GM06990 (cell line): ENCODE measurements at regions not wholly inside any gene's neighbourhood (a gene's known extent, or its start where the extent isn't known, plus 50 kb on each side); places are given as distances from the start of the nearest gene placed in this dataset.
A peak's percentile ranks its signal among the peaks of the same experiment; 100 is the strongest.
"Not testable (repeated sequence)": the region's sequence is repeated elsewhere in the genome, so short reads cannot be mapped to it uniquely, and the experiment has no call there.

Source experiments
- DNase-seq: peaks from one replicate; pipeline ENCODE4 v3.0.0-alpha.2; 2011; ENCODE audit not compliant: insufficient read length; ENCODE audit errors: extremely low read depth
- H3K27me3 ChIP-seq: replicated peaks from 2 replicates; pipeline ENCODE4 v1.6.0; 2011; ENCODE audit warnings: low read length; ENCODE audit not compliant: control insufficient read depth, insufficient read depth
- H3K36me3 ChIP-seq: 2 replicates; pipeline ENCODE4 v1.5.1; 2011; ENCODE audit warnings: low read length; ENCODE audit not compliant: control insufficient read depth, insufficient read depth
- H3K4me3 ChIP-seq: replicated peaks from 2 replicates; pipeline ENCODE4 v1.5.1; 2011; ENCODE audit warnings: low read depth, mild to moderate bottlenecking, control low read depth, low read length
- TF ChIP-seq, protein P1 (sequence below): IDR thresholded peaks from 2 replicates; pipeline ENCODE4 v1.5.1; 2011; ENCODE audit warnings: low read length, control low read depth, mild to moderate bottlenecking, inconsistent platforms; ENCODE audit not compliant: insufficient read depth, poor library complexity, severe bottlenecking

DNA sequence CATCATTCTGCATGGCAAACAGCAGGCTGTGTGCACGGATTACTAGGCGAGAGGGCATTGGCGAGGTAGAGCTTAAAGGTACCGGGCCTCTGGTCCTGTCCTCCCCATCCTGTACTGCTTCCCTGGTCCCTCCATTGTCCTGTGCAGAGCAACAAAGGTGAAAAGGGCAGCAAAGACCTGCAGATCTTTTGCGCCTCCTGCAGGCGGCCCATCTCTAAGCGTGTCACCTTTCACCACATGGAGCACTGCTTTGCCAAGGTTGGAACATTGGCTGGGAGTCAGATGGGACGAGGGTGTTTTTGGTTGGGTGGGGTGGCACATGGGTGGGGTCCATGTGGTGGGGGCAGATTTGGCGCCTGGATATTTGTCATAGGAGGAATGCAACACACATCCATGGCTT lies 64.7 kb upstream of the UXT start:
- no peak for DNase-seq
- no peaks in the 10 kb centered on the region for H3K36me3 ChIP-seq
- no peaks in the 10 kb centered on the region for H3K27me3 ChIP-seq
- TF ChIP-seq, protein P1, sequence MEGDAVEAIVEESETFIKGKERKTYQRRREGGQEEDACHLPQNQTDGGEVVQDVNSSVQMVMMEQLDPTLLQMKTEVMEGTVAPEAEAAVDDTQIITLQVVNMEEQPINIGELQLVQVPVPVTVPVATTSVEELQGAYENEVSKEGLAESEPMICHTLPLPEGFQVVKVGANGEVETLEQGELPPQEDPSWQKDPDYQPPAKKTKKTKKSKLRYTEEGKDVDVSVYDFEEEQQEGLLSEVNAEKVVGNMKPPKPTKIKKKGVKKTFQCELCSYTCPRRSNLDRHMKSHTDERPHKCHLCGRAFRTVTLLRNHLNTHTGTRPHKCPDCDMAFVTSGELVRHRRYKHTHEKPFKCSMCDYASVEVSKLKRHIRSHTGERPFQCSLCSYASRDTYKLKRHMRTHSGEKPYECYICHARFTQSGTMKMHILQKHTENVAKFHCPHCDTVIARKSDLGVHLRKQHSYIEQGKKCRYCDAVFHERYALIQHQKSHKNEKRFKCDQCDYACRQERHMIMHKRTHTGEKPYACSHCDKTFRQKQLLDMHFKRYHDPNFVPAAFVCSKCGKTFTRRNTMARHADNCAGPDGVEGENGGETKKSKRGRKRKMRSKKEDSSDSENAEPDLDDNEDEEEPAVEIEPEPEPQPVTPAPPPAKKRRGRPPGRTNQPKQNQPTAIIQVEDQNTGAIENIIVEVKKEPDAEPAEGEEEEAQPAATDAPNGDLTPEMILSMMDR, result peak; percentile 35
- no peak overlapping the region for H3K4me3 ChIP-seq

DNA sequence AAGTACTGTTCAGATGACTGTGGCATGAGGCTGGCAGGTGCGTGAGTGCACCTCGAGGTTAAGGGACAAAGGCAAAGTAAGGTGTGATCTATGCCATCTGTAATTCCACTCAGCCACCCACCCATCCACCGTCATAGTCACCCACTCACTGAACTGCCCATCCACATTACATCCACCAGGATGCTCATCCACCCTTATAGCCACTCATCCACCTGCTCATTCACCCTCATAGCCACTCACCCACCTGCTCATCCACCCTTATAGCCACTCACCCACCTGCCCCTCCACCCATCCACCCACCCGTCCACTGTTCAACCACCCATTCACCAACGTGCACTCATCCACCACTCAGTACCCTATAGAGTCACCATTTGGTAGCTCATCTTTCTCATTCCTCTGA lies 64.1 kb upstream of the UXT start:
- no peak overlapping the region for H3K4me3 ChIP-seq
- TF ChIP-seq, protein P1, result no peak
- no peak for DNase-seq
- H3K36me3 ChIP-seq, result no peaks in the 10 kb centered on the region
- H3K27me3 ChIP-seq, result no peaks in the 10 kb centered on the region

DNA sequence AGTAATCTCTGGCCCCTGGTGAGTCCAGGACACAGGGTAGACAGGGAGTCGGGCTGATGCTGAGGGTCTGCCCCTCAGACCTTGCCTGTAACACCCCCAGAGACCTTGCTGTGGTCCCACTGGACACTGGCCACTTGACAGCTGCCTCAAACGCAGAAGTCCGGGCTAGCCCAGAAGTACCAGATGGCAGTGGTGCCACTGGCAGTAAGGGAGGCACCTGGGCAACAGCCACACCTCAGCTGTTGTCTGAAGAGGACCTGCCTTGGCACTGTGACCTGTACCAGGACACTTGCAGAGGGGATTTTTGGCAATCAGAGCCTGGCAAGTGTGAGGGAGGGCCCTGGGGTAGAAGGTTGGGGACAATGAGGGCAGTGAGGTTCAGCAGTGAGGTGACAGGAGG lies 63.3 kb upstream of the UXT start:
- no peak overlapping the region for H3K4me3 ChIP-seq
- no peaks in the 10 kb centered on the region for H3K27me3 ChIP-seq
- no peak for DNase-seq
- TF ChIP-seq, protein P1, result no peak
- no peaks in the 10 kb centered on the region for H3K36me3 ChIP-seq

DNA sequence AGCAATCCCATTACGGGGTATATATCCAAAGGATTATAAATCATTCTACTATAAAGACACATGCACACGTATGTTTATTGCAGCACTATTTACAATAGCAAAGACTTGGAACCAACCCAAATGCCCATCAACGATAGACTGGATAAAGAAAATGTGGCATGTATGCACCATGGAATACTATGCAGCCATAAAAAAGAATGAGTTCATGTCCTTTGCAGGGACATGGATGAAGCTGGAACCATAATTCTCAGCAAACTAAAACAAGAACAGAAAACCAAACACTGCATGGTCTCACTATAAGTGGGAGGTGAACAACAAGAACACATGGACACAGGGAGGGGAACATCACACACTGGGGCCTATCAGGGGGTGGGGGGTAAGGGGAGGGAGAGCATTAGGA lies 56.1 kb upstream of the UXT start:
- not testable (repeated sequence) for DNase-seq, H3K27me3 ChIP-seq, H3K36me3 ChIP-seq, H3K4me3 ChIP-seq

DNA sequence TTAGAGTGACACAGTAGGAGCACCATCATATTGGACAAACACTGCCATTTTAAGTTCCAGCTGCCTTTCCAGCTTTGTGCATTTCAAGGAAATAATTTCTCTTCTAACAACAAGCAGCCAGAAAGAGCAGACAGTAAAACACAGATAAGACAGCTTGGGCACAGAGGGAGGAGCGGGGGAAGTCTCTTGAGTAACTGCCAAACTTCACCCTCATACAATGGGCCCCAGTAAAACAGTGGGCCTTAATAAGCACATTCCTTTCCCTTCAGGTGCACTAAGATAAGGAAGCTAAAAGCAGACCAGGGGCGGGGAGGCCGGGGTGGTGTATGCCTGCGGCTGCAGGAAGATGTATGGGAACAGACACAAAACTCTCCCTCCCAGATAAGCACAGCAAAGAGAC lies 53.7 kb upstream of the UXT start:
- not testable (repeated sequence) for H3K27me3 ChIP-seq, H3K4me3 ChIP-seq, DNase-seq, H3K36me3 ChIP-seq

DNA sequence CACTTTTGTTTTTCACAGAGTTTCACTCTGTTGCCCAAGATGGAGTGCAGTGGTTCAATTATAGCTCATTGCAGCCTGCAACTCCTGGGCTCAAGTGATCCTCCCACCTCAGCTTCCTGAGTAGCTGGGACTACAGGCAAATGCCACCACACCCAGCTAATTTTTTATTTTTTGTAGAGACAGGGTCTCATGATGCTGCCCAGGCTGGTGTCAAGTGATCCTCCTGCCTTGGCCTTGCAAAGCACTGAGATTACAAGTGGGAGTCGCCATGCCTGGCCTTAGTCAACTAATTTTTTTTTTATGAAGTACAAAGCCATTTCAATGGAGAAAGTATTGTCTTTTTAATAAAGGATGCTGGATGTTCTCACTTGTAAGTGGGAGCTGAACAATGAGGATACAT lies 51.3 kb upstream of the UXT start:
- H3K36me3 ChIP-seq, result no peaks in the 10 kb centered on the region
- no peaks in the 10 kb centered on the region; the same call in 1 of the 2 replicates for H3K27me3 ChIP-seq
- no peak for DNase-seq
- H3K4me3 ChIP-seq, result no peak overlapping the region
- TF ChIP-seq, protein P1, result no peak
